HepG2 (cell line): ENCODE measurements at regions not wholly inside any gene's neighbourhood (a gene's known extent, or its start where the extent isn't known, plus 50 kb on each side); places are given as distances from the start of the nearest gene placed in this dataset.

Experiments
- ATAC-seq: fragments of 200-7000 bp; cut with Tn5 transposase; 3 replicates; pipeline ENCODE4 v1.9.1; 2020; ENCODE audit warnings: mild to moderate bottlenecking, moderate library complexity
- BruUV-seq: library from RNA; stranded (reverse); fragments of 400-500 nt; replicated peaks from 2 replicates; lab custom pipeline; 2021; lab: Mats Ljungman, UMichigan
- CTCF ChIA-PET: fragments of 300-600 bp; formaldehyde crosslinking; extraction: SDS; loops from one replicate; lab custom pipeline; 2021; ENCODE audit warnings: low total read pairs, inconsistent platforms, low intra/inter-chr PET ratio; lab: Yijun Ruan, JAX
- POLR2A ChIA-PET: fragments of 350-600 bp; sonication (Branson Sonifier 250); formaldehyde crosslinking; loops from one replicate; lab custom pipeline; 2020; ENCODE audit warnings: antibody characterized with exemption, inconsistent platforms; lab: Yijun Ruan, JAX
- DNase-seq: peaks from one replicate; pipeline ENCODE4 v3.0.0-alpha.2; 2015; ENCODE audit warnings: low spot score
- FAIRE-seq: peaks from 3 replicates; lab custom pipeline; 2011; peaks lifted over from hg19 to GRCh38; lab: Jason Lieb, UNC
- H2AFZ ChIP-seq: one replicate; pipeline ENCODE4 v1.6.1; 2011; ENCODE audit warnings: low read length, inconsistent platforms
- H3K27ac ChIP-seq: fragments of 300-600 bp; 3 replicates; pipeline ENCODE4 v1.8.0; 2011; ENCODE audit warnings: mixed run types, mild to moderate bottlenecking, mixed read lengths, low read length, inconsistent platforms; ENCODE audit not compliant: insufficient read depth; ENCODE audit errors: extremely low read length
- H3K27me3 ChIP-seq, 2 experiments: fragments of 200-600 bp in 1 of 2; 2 replicates in 1 of 2; 3 replicates in 1 of 2; pipeline versions ENCODE4 v1.6.0 to v1.8.0; 2011; ENCODE audit warnings: low read length in 2 of 2, mild to moderate bottlenecking in 2 of 2, moderate library complexity in 2 of 2, inconsistent platforms in 1 of 2; ENCODE audit not compliant: insufficient read depth in 2 of 2, control insufficient read depth in 1 of 2
- H3K36me3 ChIP-seq, 2 experiments: fragments of 200-600 bp in 1 of 2; replicated peaks in 1 of 2; 2 replicates in 1 of 2; 3 replicates in 1 of 2; pipeline versions ENCODE4 v1.5.1 to v1.8.0; 2011; ENCODE audit warnings: low read length in 2 of 2, inconsistent platforms in 1 of 2; ENCODE audit not compliant: insufficient read depth in 2 of 2, control insufficient read depth in 1 of 2
- H3K4me1 ChIP-seq: 2 replicates; pipeline ENCODE4 v1.5.1; 2012; ENCODE audit warnings: low read length, inconsistent platforms; ENCODE audit not compliant: insufficient read depth
- H3K4me2 ChIP-seq: 2 replicates; pipeline ENCODE4 v1.6.0; 2011; ENCODE audit warnings: low read depth, low read length, inconsistent platforms
- H3K4me3 ChIP-seq, 3 experiments: fragments of 200-600 bp in 1 of 3; sonication (generic), shearing (Covaris generic) in 1 of 3; replicated peaks in 1 of 3; 2 replicates each; pipeline ENCODE4 v1.5.1; 2011 to 2016; ENCODE audit warnings: low read length in 3 of 3, inconsistent platforms in 2 of 3, low read depth in 2 of 3, mild to moderate bottlenecking in 2 of 3, control low read depth in 1 of 3, mixed read lengths in 1 of 3; ENCODE audit not compliant: insufficient read depth in 1 of 3
- H3K79me2 ChIP-seq: one replicate; pipeline ENCODE4 v1.6.1; 2011; ENCODE audit warnings: low read length, inconsistent platforms; ENCODE audit not compliant: insufficient read depth
- H3K9ac ChIP-seq: 2 replicates; pipeline ENCODE4 v1.6.0; 2011; ENCODE audit warnings: mild to moderate bottlenecking, low read depth, low read length, inconsistent platforms; ENCODE audit not compliant: insufficient read depth
- H3K9me3 ChIP-seq: 2 replicates; pipeline ENCODE4 v1.5.1; 2012; ENCODE audit warnings: mild to moderate bottlenecking, low read length
- H4K20me1 ChIP-seq: 2 replicates; pipeline ENCODE4 v1.6.0; 2011; ENCODE audit warnings: inconsistent platforms, mild to moderate bottlenecking, low read length, moderate library complexity; ENCODE audit not compliant: insufficient read depth
- CBFB ChIP-seq: sonication (generic); formaldehyde crosslinking; IDR thresholded peaks from 2 replicates; pipeline ENCODE4 v1.4.0; 2020; ENCODE audit warnings: missing genetic modification reagents
- CHCHD3 ChIP-seq: sonication (generic); formaldehyde crosslinking; IDR thresholded peaks from 2 replicates; pipeline ENCODE4 v1.8.0; 2022; ENCODE audit warnings: mild to moderate bottlenecking, missing genetic modification reagents, moderate library complexity
- CHD2 ChIP-seq: IDR thresholded peaks from 2 replicates; pipeline ENCODE4 v1.6.1; 2011; ENCODE audit warnings: low read depth, low read length, improper control_type of control experiment
- HCFC1 ChIP-seq: fragments of 150-350 bp; IDR thresholded peaks from 2 replicates; pipeline ENCODE4 v1.6.1; 2014; ENCODE audit warnings: low read depth, low read length
- HMG20A ChIP-seq: IDR thresholded peaks from 2 replicates; pipeline ENCODE4 v1.6.1; 2016; ENCODE audit warnings: borderline replicate concordance
- NCOA2 ChIP-seq: sonication (generic); formaldehyde crosslinking; IDR thresholded peaks from 2 replicates; pipeline ENCODE4 v1.8.0; 2022; ENCODE audit warnings: inconsistent platforms
- REPIN1 ChIP-seq: sonication (generic); formaldehyde crosslinking; IDR thresholded peaks from 2 replicates; pipeline ENCODE4 v1.8.0; 2022; ENCODE audit warnings: missing genetic modification reagents, low read depth, mild to moderate bottlenecking, borderline replicate concordance
- SRY ChIP-seq: sonication (generic); formaldehyde crosslinking; IDR thresholded peaks from 2 replicates; pipeline ENCODE4 v1.8.0; 2022; ENCODE audit warnings: mild to moderate bottlenecking, missing genetic modification reagents
- STAT5B ChIP-seq: sonication (generic); formaldehyde crosslinking; IDR thresholded peaks from 2 replicates; pipeline ENCODE4 v1.4.0; 2020; ENCODE audit warnings: missing genetic modification reagents
- ZFY ChIP-seq: sonication (generic); formaldehyde crosslinking; IDR thresholded peaks from 2 replicates; pipeline ENCODE4 v1.4.0; 2020; ENCODE audit warnings: missing genetic modification reagents
- ZMYM4 ChIP-seq: sonication (generic); formaldehyde crosslinking; IDR thresholded peaks from 2 replicates; pipeline ENCODE4 v1.8.1; 2023; ENCODE audit warnings: mild to moderate bottlenecking, missing genetic modification reagents
- ZNF10 ChIP-seq: sonication (generic); formaldehyde crosslinking; IDR thresholded peaks from 2 replicates; pipeline ENCODE4 v1.4.0; 2020; ENCODE audit warnings: mild to moderate bottlenecking, low read depth, missing genetic modification reagents, borderline replicate concordance
- ZNF24 ChIP-seq: fragments of 450-650 bp; IDR thresholded peaks from 2 replicates; pipeline ENCODE4 v1.6.1; 2017; ENCODE audit warnings: antibody characterized with exemption, mild to moderate bottlenecking
- ZZZ3 ChIP-seq: sonication (generic); formaldehyde crosslinking; IDR thresholded peaks from 2 replicates; pipeline ENCODE4 v1.4.0; 2020; ENCODE audit warnings: missing genetic modification reagents, mild to moderate bottlenecking, borderline replicate concordance
- WGBS: methylation state at CpG from one replicate; pipeline ENCODE4 v1.1.6; 2017; ENCODE audit warnings: low lambda C conversion rate; 5-methylcytosine and 5-hydroxymethylcytosine counted together
- in situ Hi-C: cut with HindIII; loops from 2 replicates; pipeline ENCODE4 v1.10.0; 2017; ENCODE audit warnings: low pct_unique_long_range_greater_than_20kb; ENCODE audit not compliant: extremely low pct_ligation_motif_present
- intact Hi-C: fragments of 100-400 bp; cut with micrococcal nuclease; formaldehyde crosslinking; loops from one replicate; pipeline ENCODE4 v1.10.0; 2022; ENCODE audit not compliant: unreplicated experiment
- TF ChIP-seq, protein P1 (sequence below): sonication (generic); formaldehyde crosslinking; IDR thresholded peaks from 2 replicates; pipeline ENCODE4 v1.5.1; 2020; ENCODE audit warnings: missing genetic modification reagents, mild to moderate bottlenecking, borderline replicate concordance
- TF ChIP-seq, protein P2 (sequence below): sonication (generic); formaldehyde crosslinking; conservative IDR thresholded peaks from 2 replicates; pipeline ENCODE4 v1.8.0; 2022; ENCODE audit warnings: low read depth, missing genetic modification reagents

DNA sequence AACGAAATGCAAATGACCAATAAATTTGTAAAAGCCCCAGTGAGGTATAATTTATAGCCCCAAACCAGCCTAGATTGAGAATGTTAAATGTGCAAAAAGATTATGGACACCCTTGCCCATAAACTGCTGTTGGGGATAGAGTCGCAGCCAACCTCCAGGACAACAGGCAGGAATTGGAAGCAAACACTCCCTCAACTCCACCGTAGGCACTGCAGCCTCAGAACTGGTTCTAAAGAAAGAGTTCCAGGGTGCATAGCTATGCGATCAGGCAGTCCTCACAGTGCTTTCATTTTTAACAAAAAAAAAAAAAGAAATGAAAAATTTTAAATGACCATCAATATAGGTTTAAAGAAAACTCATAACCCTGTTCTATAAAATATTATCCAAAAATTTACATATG is 86.2 kb downstream of the CXCL12 start (continued):
- no peak for TF ChIP-seq ZZZ3 (CRISPR knock-in tag)
- TF ChIP-seq, protein P1, sequence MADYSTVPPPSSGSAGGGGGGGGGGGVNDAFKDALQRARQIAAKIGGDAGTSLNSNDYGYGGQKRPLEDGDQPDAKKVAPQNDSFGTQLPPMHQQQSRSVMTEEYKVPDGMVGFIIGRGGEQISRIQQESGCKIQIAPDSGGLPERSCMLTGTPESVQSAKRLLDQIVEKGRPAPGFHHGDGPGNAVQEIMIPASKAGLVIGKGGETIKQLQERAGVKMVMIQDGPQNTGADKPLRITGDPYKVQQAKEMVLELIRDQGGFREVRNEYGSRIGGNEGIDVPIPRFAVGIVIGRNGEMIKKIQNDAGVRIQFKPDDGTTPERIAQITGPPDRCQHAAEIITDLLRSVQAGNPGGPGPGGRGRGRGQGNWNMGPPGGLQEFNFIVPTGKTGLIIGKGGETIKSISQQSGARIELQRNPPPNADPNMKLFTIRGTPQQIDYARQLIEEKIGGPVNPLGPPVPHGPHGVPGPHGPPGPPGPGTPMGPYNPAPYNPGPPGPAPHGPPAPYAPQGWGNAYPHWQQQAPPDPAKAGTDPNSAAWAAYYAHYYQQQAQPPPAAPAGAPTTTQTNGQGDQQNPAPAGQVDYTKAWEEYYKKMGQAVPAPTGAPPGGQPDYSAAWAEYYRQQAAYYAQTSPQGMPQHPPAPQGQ (CRISPR knock-in tag) = no peak
- no peak for TF ChIP-seq ZNF10 (CRISPR knock-in tag)
- TF ChIP-seq STAT5B (CRISPR knock-in tag) = no peak
- TF ChIP-seq, protein P2, sequence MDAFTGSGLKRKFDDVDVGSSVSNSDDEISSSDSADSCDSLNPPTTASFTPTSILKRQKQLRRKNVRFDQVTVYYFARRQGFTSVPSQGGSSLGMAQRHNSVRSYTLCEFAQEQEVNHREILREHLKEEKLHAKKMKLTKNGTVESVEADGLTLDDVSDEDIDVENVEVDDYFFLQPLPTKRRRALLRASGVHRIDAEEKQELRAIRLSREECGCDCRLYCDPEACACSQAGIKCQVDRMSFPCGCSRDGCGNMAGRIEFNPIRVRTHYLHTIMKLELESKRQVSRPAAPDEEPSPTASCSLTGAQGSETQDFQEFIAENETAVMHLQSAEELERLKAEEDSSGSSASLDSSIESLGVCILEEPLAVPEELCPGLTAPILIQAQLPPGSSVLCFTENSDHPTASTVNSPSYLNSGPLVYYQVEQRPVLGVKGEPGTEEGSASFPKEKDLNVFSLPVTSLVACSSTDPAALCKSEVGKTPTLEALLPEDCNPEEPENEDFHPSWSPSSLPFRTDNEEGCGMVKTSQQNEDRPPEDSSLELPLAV (CRISPR knock-in tag) = no peak

DNA sequence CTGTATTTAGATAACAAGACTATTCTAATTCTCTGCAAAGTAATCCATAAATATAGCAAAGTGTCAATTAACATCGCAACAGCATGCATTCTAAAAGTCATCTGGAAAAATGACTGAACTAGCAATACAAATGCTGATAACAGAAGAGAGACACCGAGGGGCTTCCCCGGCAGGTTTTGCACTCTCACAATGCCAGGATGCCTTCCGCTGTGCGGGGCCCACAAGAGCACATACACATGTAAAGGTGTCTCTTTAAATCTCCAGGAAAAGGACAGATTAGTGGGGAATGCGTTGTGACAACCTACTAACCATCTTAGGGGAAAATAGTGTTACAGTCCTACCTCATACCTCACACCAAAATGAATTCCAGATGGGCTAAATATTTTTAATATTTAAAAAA is 86.9 kb downstream of the CXCL12 start:
- ATAC-seq = no peak
- Histone ChIP-seq H3K4me3 (no peak overlapping the region), H3K27me3 (no peaks in the 10 kb centered on the region), H2AFZ (no peak overlapping the region), H3K4me2 (no peak overlapping the region), H3K9ac (no peak overlapping the region), H3K27ac (no peak overlapping the region), H3K36me3 (no peaks in the 10 kb centered on the region), H4K20me1 (no peaks in the 10 kb centered on the region), H3K4me1 (peaks cover 9% of the 10 kb centered on the region; the same call in 1 of the 2 replicates), H3K79me2 (no peaks in the 10 kb centered on the region), H3K9me3 (no peaks in the 10 kb centered on the region)
- POLR2A ChIA-PET = no interaction called here
- CTCF ChIA-PET = no interaction called here
- BruUV-seq = no TSS peak
- in situ Hi-C loops = no loop called here
- FAIRE-seq = no peak
- intact Hi-C loops = no loop called here
- no peak for DNase-seq
- WGBS = 68% methylated on average over 6 of the region's 6 CpGs
- TF ChIP-seq SRY (CRISPR knock-in tag) (no peak), CHCHD3 (CRISPR knock-in tag) (no peak), HCFC1 (no peak), NCOA2 (CRISPR knock-in tag) (no peak), ZFY (no peak), HMG20A (no peak), ZMYM4 (no peak), CBFB (CRISPR knock-in tag) (no peak), CHD2 (no peak), ZNF24 (no peak), REPIN1 (CRISPR knock-in tag) (no peak)
- TF ChIP-seq, all 625 proteins: peak for 0
